T47D (cell line): ENCODE measurements at regions not wholly inside any gene's neighbourhood (a gene's known extent, or its start where the extent isn't known, plus 50 kb on each side); places are given as distances from the start of the nearest gene placed in this dataset.

Experiments
- DNase-seq, 2 experiments: peaks; one replicate each; pipeline versions ENCODE4 v3.0.0 to v3.0.0-alpha.2; 2011 to 2012; ENCODE audit warnings: low read depth in 1 of 2, low spot score in 1 of 2
- JUND ChIP-seq: IDR thresholded peaks from 2 replicates; pipeline ENCODE4 v1.6.1; 2012; ENCODE audit warnings: low read depth
- in situ Hi-C: cut with HindIII; loops from 2 replicates; pipeline ENCODE4 v1.10.0; 2016; ENCODE audit warnings: low sequenced_read_pairs, low pct_unique_long_range_greater_than_20kb

GRCh38 chr2:36052819-36053218 is 302.8 kb upstream of the CRIM1 start:
- no peak for TF ChIP-seq JUND
- in situ Hi-C loops = no loop called here
- DNase-seq = no peak

DNA sequence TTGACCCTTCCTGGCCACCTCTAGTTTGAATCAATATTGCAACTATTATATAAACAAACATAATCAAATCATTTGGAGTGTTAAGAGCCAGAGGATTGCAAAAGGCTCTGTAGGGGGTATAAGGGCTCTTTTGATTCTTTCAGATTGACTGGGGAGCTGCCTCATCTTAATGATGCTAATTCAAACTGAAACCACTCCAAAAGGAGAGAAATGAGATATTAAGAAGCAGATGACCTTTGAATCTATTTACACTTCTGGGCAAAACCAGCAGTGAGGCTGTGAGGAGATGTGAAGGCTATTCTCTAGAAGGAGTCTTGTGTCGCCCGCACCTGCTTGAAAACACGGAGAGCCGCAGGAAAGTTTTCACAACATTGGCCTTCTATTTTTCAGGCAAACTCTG is 311.2 kb upstream of the CRIM1 start:
- TF ChIP-seq JUND = no peak
- in situ Hi-C loops = no loop called here
- no peak for DNase-seq

DNA sequence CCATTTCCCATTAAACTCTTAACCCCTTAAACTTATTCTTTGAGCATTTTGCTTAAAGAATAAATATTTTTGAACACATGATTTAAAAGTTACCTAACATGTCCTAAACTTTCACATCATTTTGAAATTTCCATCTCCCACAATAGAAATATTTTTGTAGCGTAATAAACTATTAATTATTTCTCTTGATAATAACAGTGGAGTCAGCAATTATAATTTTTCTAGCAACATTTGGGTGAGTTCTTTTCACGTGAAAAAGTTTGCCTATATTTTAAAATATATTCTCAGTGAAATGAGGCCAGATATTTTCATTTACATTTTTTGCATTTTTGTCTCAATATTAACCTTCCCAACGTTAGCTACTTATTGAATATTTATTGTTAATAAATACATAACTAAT is 320.4 kb upstream of the CRIM1 start:
- DNase-seq = no peak
- in situ Hi-C loops = no loop called here
- TF ChIP-seq JUND = no peak

GRCh38 chr2:36032046-36032445 is 323.5 kb upstream of the CRIM1 start:
- TF ChIP-seq JUND = no peak
- no peak for DNase-seq
- in situ Hi-C loops = no loop called here

DNA sequence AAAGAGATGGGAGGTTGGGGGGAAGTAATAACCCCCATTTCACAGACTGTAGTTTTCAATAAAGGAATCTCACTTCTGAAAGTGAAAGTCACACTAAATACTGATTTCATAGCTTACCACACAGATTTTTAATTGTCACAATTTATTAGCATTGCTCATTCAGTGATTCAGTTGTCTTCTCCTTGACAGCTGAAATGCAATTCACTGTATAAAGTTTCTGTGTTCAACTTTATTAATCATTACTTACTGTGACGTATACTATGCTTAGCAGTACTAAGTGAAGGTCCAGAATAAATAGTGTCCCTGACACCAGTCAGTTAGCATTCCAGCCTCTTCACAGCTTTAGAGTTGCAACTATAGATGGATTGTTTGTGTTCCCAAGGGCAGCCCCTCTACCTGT is 324.1 kb upstream of the CRIM1 start:
- no peak for DNase-seq
- in situ Hi-C loops = no loop called here
- TF ChIP-seq JUND = no peak

DNA sequence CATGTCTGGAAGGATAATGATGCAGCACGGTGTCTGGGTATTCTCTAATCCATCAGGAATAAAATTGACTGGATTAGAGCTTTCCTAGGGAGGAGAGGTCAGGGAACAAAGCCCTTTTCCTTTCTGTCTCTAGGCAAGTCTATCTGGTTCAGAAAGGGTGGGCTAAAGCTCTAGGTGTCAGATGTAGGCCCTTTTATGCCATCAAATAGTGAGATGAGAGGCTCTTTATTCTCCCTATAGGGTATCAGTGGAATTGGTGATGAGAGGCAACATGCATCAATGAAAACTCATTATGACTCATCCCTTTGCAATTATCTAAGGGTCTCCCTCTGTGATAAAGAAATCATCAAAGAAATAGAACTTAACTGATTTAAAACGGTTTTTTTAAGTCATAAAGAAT is 328.0 kb upstream of the CRIM1 start:
- DNase-seq = no peak
- no peak for TF ChIP-seq JUND
- in situ Hi-C loops = no loop called here

DNA sequence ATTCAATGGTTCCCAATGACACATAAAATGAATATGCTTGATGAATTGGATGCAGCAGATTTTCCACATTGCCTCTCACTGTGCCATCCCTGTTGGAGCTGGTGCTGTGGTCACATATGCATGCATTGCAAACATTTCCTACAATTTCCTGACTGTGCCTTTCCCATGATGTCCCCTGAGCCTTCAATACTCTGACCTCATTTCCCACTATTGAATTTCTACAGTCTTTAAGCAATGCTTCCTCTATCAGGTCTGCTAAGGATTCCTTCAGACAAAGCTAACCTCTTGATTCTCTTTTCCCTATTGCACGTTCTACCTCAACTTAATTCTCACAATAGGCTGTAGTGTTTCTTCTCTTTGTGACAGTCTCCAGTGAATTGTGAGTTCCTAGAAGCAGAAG is 342.5 kb upstream of the CRIM1 start:
- DNase-seq = no peak
- in situ Hi-C loops = no loop called here
- no peak for TF ChIP-seq JUND

DNA sequence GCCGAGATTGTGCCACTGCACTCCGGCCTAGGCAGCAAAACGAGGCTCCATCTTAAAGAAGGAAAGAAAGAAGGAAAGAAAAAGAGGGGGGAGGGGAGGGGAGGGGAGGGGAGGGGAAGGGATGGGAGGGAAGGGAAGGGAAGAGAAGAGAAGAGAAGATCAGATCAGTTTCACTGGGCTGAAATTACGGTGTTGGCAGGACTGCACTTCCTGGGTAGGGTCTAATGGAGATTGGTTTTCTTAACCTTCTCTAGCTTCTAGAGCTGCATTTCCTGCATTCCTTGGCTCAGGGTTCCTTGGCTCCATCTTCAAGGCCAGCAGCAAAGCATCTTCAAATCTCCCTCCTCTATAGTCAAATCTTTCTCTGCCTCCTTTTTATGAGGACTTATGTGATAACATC is 349.1 kb upstream of the CRIM1 start:
- no peak for TF ChIP-seq JUND
- no peak for DNase-seq
- in situ Hi-C loops = no loop called here

GRCh38 chr2:36002941-36003340 is 352.6 kb upstream of the CRIM1 start:
- in situ Hi-C loops = no loop called here
- DNase-seq = no peak
- TF ChIP-seq JUND = no peak

DNA sequence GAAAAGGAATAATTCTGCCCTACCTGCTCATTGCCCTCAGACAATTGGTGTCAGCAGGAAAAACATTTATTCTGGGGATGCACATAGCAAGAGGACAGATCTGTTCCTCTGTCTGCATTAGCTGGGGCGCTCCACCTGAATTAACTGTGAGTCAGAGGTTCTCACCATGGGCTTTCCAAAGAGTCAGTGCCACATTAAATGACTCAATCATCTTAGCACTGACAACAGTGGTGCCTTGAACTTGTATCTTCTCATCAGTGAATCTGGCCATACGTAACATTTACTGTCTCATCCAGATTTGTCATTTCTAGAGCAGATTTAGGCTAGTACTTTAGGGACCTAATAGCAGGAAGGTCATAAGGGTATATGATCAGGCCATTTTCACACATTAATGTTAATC is 358.1 kb upstream of the CRIM1 start:
- no peak for TF ChIP-seq JUND
- DNase-seq = no peak
- in situ Hi-C loops = no loop called here

DNA sequence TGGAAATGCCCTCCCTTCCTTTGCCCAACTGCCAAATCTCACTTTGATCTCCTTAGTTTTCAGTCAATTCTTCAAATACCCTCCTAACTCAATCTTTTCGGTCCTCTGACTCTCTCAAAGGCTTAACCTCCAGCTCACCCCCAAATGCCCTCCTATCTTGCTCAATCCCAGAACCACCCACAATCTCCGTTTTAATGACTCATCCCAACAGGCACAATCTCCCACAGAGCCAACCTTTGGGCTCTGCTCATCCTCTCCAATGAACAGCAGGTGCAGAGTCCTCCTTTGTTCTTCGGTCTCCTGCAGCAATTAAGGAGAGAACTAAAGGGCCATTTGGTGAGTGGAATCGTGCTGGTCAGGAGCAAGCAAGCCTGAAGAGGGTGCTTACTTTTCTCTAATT is 366.1 kb upstream of the CRIM1 start:
- TF ChIP-seq JUND = no peak
- in situ Hi-C loops = no loop called here
- no peak for DNase-seq

DNA sequence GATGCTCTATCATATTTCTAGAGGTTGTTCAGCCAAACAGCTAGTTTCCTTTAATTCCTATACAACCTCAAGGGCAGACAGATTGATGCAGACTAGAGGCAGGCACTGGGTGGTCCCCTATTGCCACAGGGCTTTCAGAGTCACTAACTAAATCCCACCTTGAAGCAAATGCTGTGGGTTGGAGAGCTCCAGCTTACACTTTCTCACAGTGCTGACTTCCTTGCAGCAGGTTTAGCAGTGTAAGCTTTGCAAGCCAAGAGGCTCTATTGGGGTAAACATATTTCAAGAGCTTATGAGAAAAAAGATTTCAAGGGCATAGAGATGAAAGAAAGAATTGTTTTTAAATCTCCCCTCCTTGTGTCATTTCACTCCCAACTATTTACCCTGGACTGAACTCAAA is 366.5 kb upstream of the CRIM1 start:
- in situ Hi-C loops = no loop called here
- TF ChIP-seq JUND = no peak
- no peak for DNase-seq

DNA sequence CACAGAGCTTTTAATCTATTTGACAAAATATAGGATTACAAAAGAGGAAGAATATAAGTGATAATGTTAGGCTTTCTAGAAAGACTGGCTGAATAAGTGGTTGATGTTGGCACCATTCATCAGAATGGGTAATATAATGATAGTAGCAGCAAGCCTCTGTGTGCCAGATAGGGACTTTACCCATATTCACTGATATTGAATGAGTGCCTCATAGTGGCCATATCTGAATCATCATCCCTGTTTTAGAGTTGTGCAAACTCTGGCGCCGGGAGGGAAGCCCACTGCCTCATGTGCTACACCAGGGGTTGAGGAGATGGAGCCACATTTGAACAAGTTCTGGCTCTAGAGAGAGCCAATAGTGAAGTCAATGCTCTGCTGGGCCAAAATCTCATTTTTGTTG is 368.7 kb upstream of the CRIM1 start:
- no peak for TF ChIP-seq JUND
- in situ Hi-C loops = no loop called here
- no peak for DNase-seq

DNA sequence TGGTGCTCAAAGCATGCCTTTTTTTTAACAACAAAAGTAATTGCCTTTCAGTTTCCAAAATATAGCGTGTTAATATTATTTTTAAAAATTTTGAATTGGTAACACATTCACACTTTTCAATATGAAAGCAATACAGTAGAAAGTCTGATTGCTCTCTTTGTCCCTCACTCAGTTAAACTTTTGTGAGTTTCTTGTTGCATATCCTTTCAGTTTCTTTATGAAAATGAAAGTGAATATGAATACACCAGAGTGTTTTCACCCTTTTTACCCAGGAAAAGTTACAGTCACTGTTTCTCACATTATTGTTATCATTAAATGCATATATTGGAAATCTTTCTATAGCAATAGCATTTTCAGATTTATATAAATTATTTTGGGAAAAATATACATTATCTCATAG is 377.4 kb upstream of the CRIM1 start:
- no peak for TF ChIP-seq JUND
- in situ Hi-C loops = no loop called here

DNA sequence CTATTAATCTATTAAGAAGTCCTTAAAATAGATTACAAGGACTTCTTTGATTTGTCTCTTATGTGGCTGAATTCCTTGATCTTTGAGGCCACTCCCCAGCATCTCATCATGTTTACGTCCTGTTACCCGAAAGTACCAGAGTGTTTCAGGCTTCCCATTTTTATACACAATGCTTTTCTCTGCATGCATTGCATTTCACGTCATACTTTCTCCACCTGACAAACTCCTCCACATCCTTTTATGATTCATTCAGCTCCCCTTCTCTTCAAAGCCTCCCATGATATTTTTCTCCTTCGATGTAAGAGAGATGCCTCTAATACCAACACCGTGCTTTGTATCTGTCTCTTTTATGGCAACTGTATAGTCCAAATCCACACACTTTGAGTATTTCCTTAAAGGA is 379.0 kb upstream of the CRIM1 start:
- in situ Hi-C loops = no loop called here
- no peak for TF ChIP-seq JUND

More for the DNA sequence above, 377.4 kb upstream of the CRIM1 start:
- no peak for DNase-seq

More for the DNA sequence above, 379.0 kb upstream of the CRIM1 start:
- no peak for DNase-seq
